A673 (cell line): ENCODE measurements at regions not wholly inside any gene's neighbourhood (a gene's known extent, or its start where the extent isn't known, plus 50 kb on each side); places are given as distances from the start of the nearest gene placed in this dataset.

Experiments used
- CTCF ChIP-seq: fragments of 300-800, 200-600 bp; sonication (generic); conservative IDR thresholded peaks from 2 replicates; pipeline ENCODE4 v1.5.1; 2017; ENCODE audit warnings: low read depth, mild to moderate bottlenecking, antibody characterized with exemption, low read length, moderate library complexity, mixed read lengths
- EZH2 ChIP-seq: fragments of 200-600 bp; sonication (generic); IDR thresholded peaks from 2 replicates; pipeline ENCODE4 v1.6.1; 2017; ENCODE audit warnings: borderline replicate concordance, low read depth, mild to moderate bottlenecking, mixed read lengths, antibody characterized with exemption, low read length; ENCODE audit not compliant: poor library complexity, severe bottlenecking

DNA sequence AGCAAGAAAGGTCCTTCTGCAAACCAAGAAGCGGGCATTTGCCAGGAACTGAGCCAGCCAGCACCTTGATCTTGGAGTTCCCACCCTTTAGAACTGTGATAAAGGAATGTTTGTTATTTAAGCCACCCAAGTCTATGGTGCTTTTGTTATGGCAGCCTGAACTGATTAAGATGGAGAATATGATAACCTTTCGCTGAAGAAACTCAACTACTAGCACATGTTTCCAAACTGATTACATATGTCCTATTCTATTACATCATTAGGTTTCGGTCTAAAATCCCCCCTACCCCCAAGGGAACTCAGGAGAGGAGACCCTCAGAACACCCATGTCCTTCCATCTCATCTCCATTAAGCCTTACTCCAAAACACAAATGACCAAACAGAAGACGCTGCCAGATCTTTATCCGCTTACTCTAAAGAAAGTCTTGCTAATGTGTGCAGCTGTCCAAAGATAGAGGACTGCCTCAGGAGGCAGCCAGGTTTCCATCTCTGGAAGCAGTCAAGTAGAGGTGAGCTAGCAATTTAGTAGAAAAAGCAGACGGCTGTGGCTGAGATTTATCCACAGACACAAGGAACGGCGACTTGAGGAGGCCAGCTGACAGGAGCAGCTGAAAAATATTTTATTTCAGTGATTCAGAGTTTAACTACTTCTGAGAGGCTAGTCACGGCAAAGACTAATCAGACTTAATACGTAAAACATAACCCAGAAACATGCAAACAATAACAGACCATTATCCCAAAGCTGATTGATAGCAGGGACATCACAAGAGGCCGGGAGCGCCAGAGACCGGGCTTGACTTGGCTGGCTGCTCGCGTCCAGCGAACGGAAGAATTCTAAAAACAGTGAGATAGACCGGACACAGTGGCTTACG, 611.4 kb upstream of the CDH5 start:
- TF ChIP-seq CTCF (no peak), EZH2 (no peak)
